Transverse colon (tissue), 4 donors: ENCODE measurements at regions not wholly inside any gene's neighbourhood (a gene's known extent, or its start where the extent isn't known, plus 50 kb on each side); places are given as distances from the start of the nearest gene placed in this dataset.
"Not testable (repeated sequence)": the region's sequence is repeated elsewhere in the genome, so short reads cannot be mapped to it uniquely, and the experiment has no call there.

Experiments used
- DNase-seq: peaks from one replicate; pipeline ENCODE4 v3.0.0-alpha.2; 2019
- H3K27ac ChIP-seq, 4 donors: fragments of 200-600 bp; sonication (generic); 2 replicates each; pipeline ENCODE4 v1.5.1; 2016 to 2018; ENCODE audit warnings: inconsistent platforms in 4 of 4
- H3K27me3 ChIP-seq: fragments of 200-600 bp; sonication (generic); 2 replicates; pipeline ENCODE4 v1.5.1; 2017; ENCODE audit warnings: inconsistent platforms
- H3K36me3 ChIP-seq, 4 donors: fragments of 200-600 bp; sonication (generic); 2 replicates each; pipeline ENCODE4 v1.5.1; 2017 to 2019; ENCODE audit warnings: inconsistent platforms in 4 of 4
- H3K4me1 ChIP-seq, 4 donors: fragments of 200-600 bp; sonication (generic); 2 replicates each; pipeline ENCODE4 v1.5.1; 2017 to 2020; ENCODE audit warnings: inconsistent platforms in 4 of 4
- H3K4me3 ChIP-seq, 4 donors: fragments of 200-600 bp; sonication (generic); 1 replicate in 1 of 4; 2 replicates in 3 of 4; pipeline versions ENCODE4 v1.5.1 to v1.6.1; 2017 to 2019; ENCODE audit warnings: inconsistent platforms in 4 of 4
- H3K9me3 ChIP-seq, 2 donors: fragments of 200-600 bp; sonication (generic); 2 replicates each; pipeline ENCODE4 v1.5.1; 2017 to 2019; ENCODE audit warnings: inconsistent platforms in 2 of 2
- CTCF ChIP-seq, 5 experiments: fragments of 200-600 bp in 3 of 5; fragments of 450-650 bp in 2 of 5; sonication (generic) in 3 of 5; IDR thresholded peaks; 1 replicate in 2 of 5; 2 replicates in 3 of 5; pipeline ENCODE4 v1.5.1; 2016 to 2017; ENCODE audit warnings: antibody characterized with exemption in 5 of 5, inconsistent platforms in 3 of 5, mild to moderate bottlenecking in 2 of 5, moderate library complexity in 1 of 5
- EP300 ChIP-seq: sonication (generic); formaldehyde crosslinking; IDR thresholded peaks from one replicate; pipeline ENCODE4 v1.6.1; 2017; ENCODE audit warnings: antibody characterized with exemption, low read depth
- POLR2A ChIP-seq: fragments of 450-650 bp; IDR thresholded peaks from one replicate; pipeline ENCODE4 v1.6.1; 2016; ENCODE audit warnings: antibody characterized with exemption, mild to moderate bottlenecking, moderate library complexity
- POLR2AphosphoS5 ChIP-seq, 3 donors: sonication (generic); formaldehyde crosslinking; IDR thresholded peaks; one replicate each; pipeline ENCODE4 v1.6.1; 2016; ENCODE audit warnings: antibody characterized with exemption in 3 of 3
- WGBS, 2 donors: methylation state at CpG; one replicate each; pipeline ENCODE4 v1.1.5; 2018; ENCODE audit warnings: low coverage in 1 of 2; 5-methylcytosine and 5-hydroxymethylcytosine counted together
- in situ Hi-C, 4 donors: fragments of 200-750 bp; cut with MboI; loops; one replicate each; pipeline versions ENCODE4 v1.15.0 to v1.15.1; 2017; ENCODE audit warnings: low sequenced_read_pairs in 3 of 4, low pct_ligation_motif_present in 1 of 4, low pct_unique_long_range_greater_than_20kb in 1 of 4
- intact Hi-C: fragments of 100-400 bp; cut with DNase I; formaldehyde crosslinking; loops from one replicate; pipeline ENCODE4 v1.15.1; 2023; ENCODE audit warnings: low total_unique reads

GRCh38 chr2:41326851-41327250 is 721.0 kb upstream of the PKDCC start:
- Histone ChIP-seq H3K9me3 (no peaks in the 10 kb centered on the region), H3K4me3 (no peak overlapping the region), H3K4me1 (no peaks in the 10 kb centered on the region), H3K27ac (no peak overlapping the region), H3K27me3 (no peaks in the 10 kb centered on the region), H3K36me3 (no peaks in the 10 kb centered on the region)
- intact Hi-C loops (loop anchor here (5.0 kb wide), 1 partner anchor 1110 kb away; no protein-coding TSS in a partner anchor), in situ Hi-C loops (no loop called here)
- no peak for DNase-seq
- TF ChIP-seq CTCF (IDR thresholded peaks at IDR 0.05) (no peak), EP300 (no peak), POLR2AphosphoS5 (IDR thresholded peaks at IDR 0.05) (no peak), POLR2A (no peak)
- 30 to 67% methylated on average over 2 of the region's 2 CpGs for WGBS, 2 donors

GRCh38 chr2:41329040-41329439 is 718.8 kb upstream of the PKDCC start:
- whole genome bisulfite sequencing, 2 donors = 63 to 80% methylated on average over 3 of the region's 3 CpGs
- intact Hi-C loops = loop anchor here (5.0 kb wide), 1 partner anchor 1108 kb away; no protein-coding TSS in a partner anchor
- Histone ChIP-seq H3K4me3 (no peak overlapping the region), H3K36me3 (no peaks in the 10 kb centered on the region), H3K4me1 (no peaks in the 10 kb centered on the region), H3K27me3 (no peaks in the 10 kb centered on the region), H3K27ac (no peak overlapping the region), H3K9me3 (no peaks in the 10 kb centered on the region)
- no peak for DNase-seq
- in situ Hi-C loops = no loop called here
- TF ChIP-seq POLR2A (no peak), EP300 (no peak), POLR2AphosphoS5 (IDR thresholded peaks at IDR 0.05) (no peak), CTCF (IDR thresholded peaks at IDR 0.05) (no peak)

DNA sequence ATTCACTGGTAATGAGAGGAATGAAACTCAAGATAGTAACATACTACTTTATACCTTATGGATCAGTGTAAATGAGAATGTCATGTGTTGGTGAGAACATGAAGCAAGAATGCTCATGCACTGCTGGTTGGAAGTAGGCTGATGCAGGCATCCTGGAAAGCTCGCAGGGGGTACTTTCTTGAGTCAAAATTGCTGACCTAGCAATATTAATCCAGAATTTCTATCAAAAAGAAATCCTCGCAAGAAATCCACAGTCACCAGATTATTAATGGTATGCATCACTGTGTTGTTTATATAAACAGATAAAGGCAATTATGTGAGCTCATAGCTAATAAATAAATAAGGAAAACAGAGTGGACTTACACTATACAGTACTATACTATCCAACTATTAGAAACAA is 713.7 kb upstream of the PKDCC start:
- no peak overlapping the region for H3K27ac ChIP-seq
- in situ Hi-C loops (no loop called here), intact Hi-C loops (no loop called here)
- H3K4me1 ChIP-seq = no peaks in the 10 kb centered on the region
- no peak for DNase-seq
- no peaks in the 10 kb centered on the region for H3K9me3 ChIP-seq
- WGBS, 2 donors = 82 to 83% methylated on average over 2 of the region's 2 CpGs
- TF ChIP-seq POLR2A = no peak
- no peak for TF ChIP-seq CTCF (IDR thresholded peaks at IDR 0.05)
- TF ChIP-seq POLR2AphosphoS5 (IDR thresholded peaks at IDR 0.05) = no peak
- TF ChIP-seq EP300 = no peak
- H3K4me3 ChIP-seq = no peak overlapping the region
- H3K36me3 ChIP-seq = no peaks in the 10 kb centered on the region
- no peaks in the 10 kb centered on the region for H3K27me3 ChIP-seq

DNA sequence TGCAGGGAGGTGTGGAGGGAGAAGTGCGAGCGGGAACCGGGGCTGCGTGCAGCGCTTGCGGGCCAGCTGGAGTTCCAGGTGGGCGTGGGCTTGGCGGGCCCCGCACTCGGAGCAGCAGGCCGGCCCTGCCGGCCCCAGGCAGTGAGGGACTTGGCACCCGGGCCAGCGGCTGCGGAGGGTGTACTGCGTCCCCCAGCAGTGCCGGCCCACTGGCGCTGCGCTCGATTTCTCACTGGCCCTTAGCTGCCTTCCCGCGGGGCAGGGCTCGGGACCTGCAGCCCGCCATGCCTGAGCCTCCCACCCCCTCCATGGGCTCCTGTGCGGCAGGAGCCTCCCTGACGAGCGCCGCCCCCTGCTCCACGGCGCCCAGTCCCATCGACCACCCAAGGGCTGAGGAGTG is 712.2 kb upstream of the PKDCC start:
- H3K4me1 ChIP-seq, H3K4me3 ChIP-seq, intact Hi-C loops, H3K27me3 ChIP-seq, DNase-seq, H3K9me3 ChIP-seq, H3K27ac ChIP-seq, in situ Hi-C loops, H3K36me3 ChIP-seq: not testable (repeated sequence)
- WGBS, 2 donors = 93 to 98% methylated on average over 7 to 11 of the region's 31 CpGs

DNA sequence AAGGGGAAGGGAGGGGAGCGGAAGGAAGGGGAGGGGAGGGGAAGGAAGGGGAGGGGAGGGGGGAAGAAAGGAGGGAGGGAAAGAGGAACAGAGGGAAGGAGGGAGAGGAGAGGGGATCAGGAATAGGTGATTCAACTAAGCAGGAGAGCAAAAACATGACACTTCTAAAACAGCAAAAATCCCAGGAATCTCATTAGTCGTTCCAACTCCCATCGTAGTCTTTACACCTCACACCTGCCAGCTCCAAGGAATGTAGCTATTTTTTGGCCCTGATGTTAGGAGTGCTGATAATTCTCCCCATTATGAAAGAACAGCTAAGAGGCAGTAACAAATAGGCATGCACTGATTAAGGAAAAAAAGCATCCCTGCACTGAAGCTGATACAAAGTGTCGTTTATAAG is 709.9 kb upstream of the PKDCC start:
- Histone ChIP-seq H3K4me1 (no peaks in the 10 kb centered on the region), H3K36me3 (no peaks in the 10 kb centered on the region), H3K9me3 (no peaks in the 10 kb centered on the region), H3K4me3 (no peak overlapping the region), H3K27ac (no peak overlapping the region), H3K27me3 (no peaks in the 10 kb centered on the region)
- WGBS, 2 donors = 64 to 71% methylated on average over 4 of the region's 4 CpGs
- DNase-seq = no peak
- intact Hi-C loops = no loop called here
- TF ChIP-seq POLR2A (no peak), POLR2AphosphoS5 (IDR thresholded peaks at IDR 0.05) (no peak), EP300 (no peak), CTCF (IDR thresholded peaks at IDR 0.05) (no peak)
- in situ Hi-C loops = no loop called here
